IPS DF 4.7 (cell line): ENCODE measurements at regions not wholly inside any gene's neighbourhood (a gene's known extent, or its start where the extent isn't known, plus 50 kb on each side); places are given as distances from the start of the nearest gene placed in this dataset.

Source experiments
- DNase-seq: peaks from one replicate; pipeline ENCODE4 v3.0.0-alpha.2; 2013; ENCODE audit warnings: low spot score; ENCODE audit errors: extremely low read depth

GRCh38 chr19:32165750-32166149 is 179.7 kb upstream of the ZNF507 start:
- no peak for DNase-seq

- no peak for DNase-seq
These were observed 179.2 kb upstream of the ZNF507 start for GRCh38 chr19:32166238-32166637.

GRCh38 chr19:32168111-32168510 is 177.3 kb upstream of the ZNF507 start:
- no peak for DNase-seq

GRCh38 chr19:32168606-32169005 is 176.8 kb upstream of the ZNF507 start:
- no peak for DNase-seq

GRCh38 chr19:32171719-32172151 is 173.7 kb upstream of the ZNF507 start:
- no peak for DNase-seq

GRCh38 chr19:32172566-32173160 is 172.7 kb upstream of the ZNF507 start:
- DNase-seq, result no peak

GRCh38 chr19:32173836-32174235 is 171.6 kb upstream of the ZNF507 start:
- DNase-seq, result no peak

GRCh38 chr19:32174386-32175113 is 170.9 kb upstream of the ZNF507 start:
- DNase-seq, result no peak

GRCh38 chr19:32176591-32176990 is 168.8 kb upstream of the ZNF507 start:
- DNase-seq, result no peak

GRCh38 chr19:32177686-32178085 is 167.7 kb upstream of the ZNF507 start:
- no peak for DNase-seq

GRCh38 chr19:32178401-32178800 is 167.0 kb upstream of the ZNF507 start:
- no peak for DNase-seq

- DNase-seq, result no peak
These were observed 166.5 kb upstream of the ZNF507 start for GRCh38 chr19:32178956-32179355.

- no peak for DNase-seq
These were observed 164.0 kb upstream of the ZNF507 start for GRCh38 chr19:32181216-32181920.

- DNase-seq, result no peak
These were observed 158.7 kb upstream of the ZNF507 start for GRCh38 chr19:32186542-32187330.

- no peak for DNase-seq
These were observed 156.5 kb upstream of the ZNF507 start for GRCh38 chr19:32188921-32189320.

GRCh38 chr19:32189956-32190706 is 155.3 kb upstream of the ZNF507 start:
- no peak for DNase-seq

GRCh38 chr19:32191921-32192320 is 153.5 kb upstream of the ZNF507 start:
- no peak for DNase-seq

- DNase-seq, result no peak
These were observed 149.5 kb upstream of the ZNF507 start for GRCh38 chr19:32195706-32196610.

GRCh38 chr19:32196690-32197420 is 148.6 kb upstream of the ZNF507 start:
- DNase-seq, result no peak
